ENCODE measurements at regions not wholly inside any gene's neighbourhood (a gene's known extent, or its start where the extent isn't known, plus 50 kb on each side); places are given as distances from the start of the nearest gene placed in this dataset.

DNA sequence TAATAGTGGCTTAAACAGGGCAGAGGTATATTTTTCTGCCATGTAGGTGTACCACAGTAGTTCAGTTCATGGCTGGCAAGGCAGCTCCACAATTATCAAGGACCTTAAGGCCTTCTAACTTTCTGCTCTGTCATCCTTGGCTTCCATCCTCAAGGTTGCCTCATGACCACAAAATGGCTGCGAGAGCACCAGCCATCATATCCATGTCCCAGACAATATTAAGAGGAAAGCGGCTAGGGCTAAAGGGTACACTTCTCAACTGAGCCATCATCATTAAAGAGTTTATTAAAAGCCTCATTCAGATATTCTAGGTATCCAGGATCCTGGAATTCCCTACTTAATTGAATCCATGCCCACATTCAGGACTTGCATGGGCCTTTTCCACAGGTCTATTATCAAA, 62.7 kb upstream of the MRI1 start:
- Histone ChIP-seq H3K27ac (no peak overlapping the region), H3K4me3 (no peak overlapping the region), H3K36me3 (no peaks in the 10 kb centered on the region), H3K9me3 (no peaks in the 10 kb centered on the region), H3K4me1 (no peaks in the 10 kb centered on the region), H3K27me3 (peaks cover 15% of the 10 kb centered on the region)
- TF ChIP-seq, protein P1, sequence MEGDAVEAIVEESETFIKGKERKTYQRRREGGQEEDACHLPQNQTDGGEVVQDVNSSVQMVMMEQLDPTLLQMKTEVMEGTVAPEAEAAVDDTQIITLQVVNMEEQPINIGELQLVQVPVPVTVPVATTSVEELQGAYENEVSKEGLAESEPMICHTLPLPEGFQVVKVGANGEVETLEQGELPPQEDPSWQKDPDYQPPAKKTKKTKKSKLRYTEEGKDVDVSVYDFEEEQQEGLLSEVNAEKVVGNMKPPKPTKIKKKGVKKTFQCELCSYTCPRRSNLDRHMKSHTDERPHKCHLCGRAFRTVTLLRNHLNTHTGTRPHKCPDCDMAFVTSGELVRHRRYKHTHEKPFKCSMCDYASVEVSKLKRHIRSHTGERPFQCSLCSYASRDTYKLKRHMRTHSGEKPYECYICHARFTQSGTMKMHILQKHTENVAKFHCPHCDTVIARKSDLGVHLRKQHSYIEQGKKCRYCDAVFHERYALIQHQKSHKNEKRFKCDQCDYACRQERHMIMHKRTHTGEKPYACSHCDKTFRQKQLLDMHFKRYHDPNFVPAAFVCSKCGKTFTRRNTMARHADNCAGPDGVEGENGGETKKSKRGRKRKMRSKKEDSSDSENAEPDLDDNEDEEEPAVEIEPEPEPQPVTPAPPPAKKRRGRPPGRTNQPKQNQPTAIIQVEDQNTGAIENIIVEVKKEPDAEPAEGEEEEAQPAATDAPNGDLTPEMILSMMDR (IDR thresholded peaks at IDR 0.05), result no peak
- no peak for TF ChIP-seq POLR2AphosphoS5 (IDR thresholded peaks at IDR 0.05)
- no peak for TF ChIP-seq EP300 (IDR thresholded peaks at IDR 0.05; ENCODE audit: low read depth)
- TF ChIP-seq POLR2A (IDR thresholded peaks at IDR 0.05), result no peak
- in situ Hi-C loops (cut with MboI; ENCODE audit: low pct_ligation_motif_present in 1 of 4, low pct_unique_long_range_greater_than_20kb in 1 of 4, low sequenced_read_pairs in 3 of 4) (loop anchor here in 2 of 4 donors (25.0 kb wide), 2 partner anchors 89 to 414 kb away; no protein-coding TSS in a partner anchor), intact Hi-C loops (cut with DNase I; ENCODE audit: low total_unique reads) (no loop called here)
- no peak for DNase-seq
- 94 to 100% methylated on average over 1 to 2 of the region's 2 CpGs for WGBS, 2 donors (ENCODE audit: low coverage in 1 of 2)

DNA sequence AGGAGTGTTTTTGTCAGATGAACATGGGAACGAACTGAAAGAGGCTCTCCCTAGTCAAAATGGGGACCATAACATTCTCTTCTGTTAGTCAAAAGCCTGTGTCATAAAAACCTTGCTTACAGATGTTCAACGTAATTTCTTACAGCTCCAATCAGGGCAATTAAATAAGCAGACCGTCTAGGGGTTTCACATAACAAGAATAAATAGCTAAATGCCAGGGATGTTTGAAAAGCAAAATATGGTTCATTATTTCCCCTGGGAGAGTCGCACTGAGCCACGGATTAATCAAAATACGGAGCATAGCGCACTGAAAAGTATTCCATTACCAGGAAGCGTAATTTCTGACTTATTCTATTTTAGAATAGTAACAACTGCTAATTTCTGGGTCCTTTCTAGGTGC, 63.7 kb upstream of the MRI1 start:
- H3K27ac ChIP-seq, result no peak overlapping the region
- H3K36me3 ChIP-seq, result no peaks in the 10 kb centered on the region
- WGBS, 2 donors (ENCODE audit: low coverage in 1 of 2), result 64 to 66% methylated on average over 8 of the region's 8 CpGs
- no peak for DNase-seq
- no peaks in the 10 kb centered on the region for H3K9me3 ChIP-seq
- in situ Hi-C loops (cut with MboI; ENCODE audit: low pct_ligation_motif_present in 1 of 4, low pct_unique_long_range_greater_than_20kb in 1 of 4, low sequenced_read_pairs in 3 of 4), result loop anchor here in 2 of 4 donors (25.0 kb wide), 2 partner anchors 88 to 413 kb away; no protein-coding TSS in a partner anchor
- intact Hi-C loops (cut with DNase I; ENCODE audit: low total_unique reads), result no loop called here
- no peaks in the 10 kb centered on the region for H3K4me1 ChIP-seq
- H3K4me3 ChIP-seq, result no peak overlapping the region
- no peak for TF ChIP-seq EP300 (IDR thresholded peaks at IDR 0.05; ENCODE audit: low read depth)
- TF ChIP-seq POLR2AphosphoS5 (IDR thresholded peaks at IDR 0.05), result no peak
- no peak for TF ChIP-seq POLR2A (IDR thresholded peaks at IDR 0.05)
- TF ChIP-seq, protein P1 (IDR thresholded peaks at IDR 0.05), result no peak
- H3K27me3 ChIP-seq, result peaks cover 15% of the 10 kb centered on the region

DNA sequence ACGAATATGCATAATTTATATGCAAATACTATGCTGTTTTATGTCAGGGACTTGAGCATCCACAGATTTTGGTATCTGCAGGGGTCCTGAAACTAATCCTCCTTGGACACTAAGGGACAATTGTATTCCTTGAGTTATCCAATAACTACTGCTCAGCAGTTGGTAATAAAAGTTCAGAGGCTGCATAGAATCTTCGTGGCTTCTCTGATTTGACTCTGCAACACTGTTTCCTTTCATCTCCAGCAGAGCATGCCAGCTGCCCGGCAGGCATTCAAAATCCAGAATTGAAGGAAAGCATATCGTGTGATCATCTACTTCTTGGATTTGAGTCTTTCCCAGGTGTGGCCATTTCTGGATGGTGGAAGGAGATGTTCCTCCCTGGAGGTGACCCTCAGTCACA, 64.5 kb upstream of the MRI1 start:
- H3K27ac ChIP-seq, result no peak overlapping the region
- intact Hi-C loops (cut with DNase I; ENCODE audit: low total_unique reads) (no loop called here), in situ Hi-C loops (cut with MboI; ENCODE audit: low pct_ligation_motif_present in 1 of 4, low pct_unique_long_range_greater_than_20kb in 1 of 4, low sequenced_read_pairs in 3 of 4) (loop anchor here in 2 of 4 donors (25.0 kb wide), 2 partner anchors 87 to 412 kb away; no protein-coding TSS in a partner anchor)
- no peak overlapping the region for H3K4me3 ChIP-seq
- no peaks in the 10 kb centered on the region for H3K9me3 ChIP-seq
- TF ChIP-seq POLR2AphosphoS5 (IDR thresholded peaks at IDR 0.05) (no peak), POLR2A (IDR thresholded peaks at IDR 0.05) (no peak), EP300 (IDR thresholded peaks at IDR 0.05; ENCODE audit: low read depth) (no peak)
- TF ChIP-seq, protein P1 (IDR thresholded peaks at IDR 0.05), result no peak
- peaks cover 15% of the 10 kb centered on the region for H3K27me3 ChIP-seq
- no peaks in the 10 kb centered on the region for H3K36me3 ChIP-seq
- DNase-seq, result no peak
- 35 to 36% methylated on average over 2 to 4 of the region's 4 CpGs for WGBS, 2 donors (ENCODE audit: low coverage in 1 of 2)
- no peaks in the 10 kb centered on the region for H3K4me1 ChIP-seq

DNA sequence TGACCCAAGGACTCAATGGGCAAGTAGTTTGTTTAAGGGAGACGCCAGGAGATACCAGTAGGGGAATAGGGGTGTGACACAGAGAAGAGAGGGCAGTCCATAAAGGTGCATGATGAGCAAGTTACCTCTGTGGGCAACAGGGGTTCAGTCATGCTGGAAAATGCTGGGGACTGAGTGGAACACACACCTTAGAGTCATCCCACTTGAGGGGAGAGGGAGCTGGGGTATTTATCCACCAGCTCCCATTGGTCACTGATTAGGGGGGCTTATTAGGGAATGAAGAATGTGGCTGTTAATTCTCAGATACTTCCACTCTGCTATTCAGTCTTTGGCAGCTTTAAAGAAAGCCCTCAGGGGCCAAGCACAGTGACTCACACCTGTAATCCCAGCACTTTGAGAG, 67.5 kb upstream of the MRI1 start:
- H3K4me1 ChIP-seq, result no peaks in the 10 kb centered on the region
- peaks cover 19% of the 10 kb centered on the region for H3K27me3 ChIP-seq
- no peaks in the 10 kb centered on the region for H3K9me3 ChIP-seq
- intact Hi-C loops (cut with DNase I; ENCODE audit: low total_unique reads), result no loop called here
- H3K36me3 ChIP-seq, result no peaks in the 10 kb centered on the region
- H3K27ac ChIP-seq, result no peak overlapping the region
- no peak for DNase-seq
- TF ChIP-seq POLR2AphosphoS5 (IDR thresholded peaks at IDR 0.05) (no peak), POLR2A (IDR thresholded peaks at IDR 0.05) (no peak), EP300 (IDR thresholded peaks at IDR 0.05; ENCODE audit: low read depth) (no peak)
- TF ChIP-seq, protein P1 (IDR thresholded peaks at IDR 0.05), result no peak
- no peak overlapping the region for H3K4me3 ChIP-seq
- 84% methylated on average over 1 of the region's 1 CpG; no CpG with 5 or more reads in 1 of the 2 donors for WGBS, 2 donors (ENCODE audit: low coverage in 1 of 2)
- in situ Hi-C loops (cut with MboI; ENCODE audit: low pct_ligation_motif_present in 1 of 4, low pct_unique_long_range_greater_than_20kb in 1 of 4, low sequenced_read_pairs in 3 of 4), result no loop called here
